Mucosa of rectum (tissue), 2 donors: ENCODE measurements at regions not wholly inside any gene's neighbourhood (a gene's known extent, or its start where the extent isn't known, plus 50 kb on each side); places are given as distances from the start of the nearest gene placed in this dataset.
A peak's percentile ranks its signal among the peaks of the same experiment; 100 is the strongest.

ENCODE experiments used
- H3K27ac ChIP-seq, 2 donors: one replicate each; pipeline ENCODE4 v1.7.0; 2013; ENCODE audit warnings: inconsistent platforms in 2 of 2, low read depth in 2 of 2, low read length in 2 of 2
- H3K27me3 ChIP-seq, 2 donors: one replicate each; pipeline ENCODE4 v1.7.0; 2013; ENCODE audit warnings: low read length in 2 of 2; ENCODE audit not compliant: control insufficient read depth in 2 of 2, insufficient read depth in 2 of 2
- H3K36me3 ChIP-seq, 2 donors: one replicate each; pipeline ENCODE4 v1.7.0; 2013; ENCODE audit warnings: low read length in 2 of 2; ENCODE audit not compliant: control insufficient read depth in 2 of 2, insufficient read depth in 2 of 2
- H3K4me1 ChIP-seq, 2 donors: one replicate each; pipeline ENCODE4 v1.7.0; 2013; ENCODE audit warnings: low read length in 2 of 2, mild to moderate bottlenecking in 1 of 2; ENCODE audit not compliant: control insufficient read depth in 2 of 2, insufficient read depth in 2 of 2
- H3K4me3 ChIP-seq, 2 donors: one replicate each; pipeline ENCODE4 v1.7.0; 2013; ENCODE audit warnings: low read length in 2 of 2
- H3K9ac ChIP-seq, 2 donors: one replicate each; pipeline ENCODE4 v1.7.0; 2013; ENCODE audit warnings: low read length in 2 of 2, low read depth in 1 of 2, mild to moderate bottlenecking in 1 of 2
- H3K9me3 ChIP-seq, 2 donors: one replicate each; pipeline ENCODE4 v1.7.0; 2013; ENCODE audit warnings: low read length in 2 of 2; ENCODE audit not compliant: control insufficient read depth in 2 of 2
- donor health status: healthy.
- donor health status: Normal muscosa, but diverticular disease.

DNA sequence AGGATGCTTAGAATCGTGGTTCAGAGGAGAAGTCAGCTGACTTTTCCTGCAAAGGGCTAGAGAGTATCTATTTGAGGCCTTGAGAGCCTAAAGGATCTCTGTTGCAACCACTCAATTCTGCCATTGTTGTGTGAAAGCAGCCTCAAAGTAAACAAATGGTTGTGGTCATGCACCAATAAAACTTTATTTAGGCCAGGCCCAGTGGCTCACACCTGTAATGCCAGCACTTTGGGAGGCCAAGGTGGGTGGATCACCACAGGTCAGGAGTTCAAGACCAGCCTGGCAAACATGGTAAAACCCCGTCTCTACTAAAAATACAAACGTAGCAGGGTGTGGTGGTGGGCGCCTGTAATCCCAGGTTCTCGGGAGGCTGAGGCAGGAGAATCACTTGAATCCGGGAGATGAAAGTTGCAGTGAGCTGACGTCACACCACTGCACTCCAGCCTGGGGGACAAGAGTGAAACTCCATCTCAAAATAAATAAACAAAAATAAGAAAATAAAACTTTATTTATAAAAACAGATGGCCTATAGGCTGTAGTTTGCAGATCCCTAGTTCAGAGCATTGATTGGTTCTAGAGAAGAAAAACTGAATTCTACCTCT, 135.9 kb upstream of the KLF4 start:
- Histone ChIP-seq H3K36me3 (no peaks in the 10 kb centered on the region), H3K27me3 (no peaks in the 10 kb centered on the region), H3K4me1 (peaks cover 21 to 31% of the 10 kb centered on the region in 2 donors), H3K27ac (no peak overlapping the region), H3K9me3 (no peaks in the 10 kb centered on the region), H3K4me3 (no peak overlapping the region), H3K9ac (no peak overlapping the region)

DNA sequence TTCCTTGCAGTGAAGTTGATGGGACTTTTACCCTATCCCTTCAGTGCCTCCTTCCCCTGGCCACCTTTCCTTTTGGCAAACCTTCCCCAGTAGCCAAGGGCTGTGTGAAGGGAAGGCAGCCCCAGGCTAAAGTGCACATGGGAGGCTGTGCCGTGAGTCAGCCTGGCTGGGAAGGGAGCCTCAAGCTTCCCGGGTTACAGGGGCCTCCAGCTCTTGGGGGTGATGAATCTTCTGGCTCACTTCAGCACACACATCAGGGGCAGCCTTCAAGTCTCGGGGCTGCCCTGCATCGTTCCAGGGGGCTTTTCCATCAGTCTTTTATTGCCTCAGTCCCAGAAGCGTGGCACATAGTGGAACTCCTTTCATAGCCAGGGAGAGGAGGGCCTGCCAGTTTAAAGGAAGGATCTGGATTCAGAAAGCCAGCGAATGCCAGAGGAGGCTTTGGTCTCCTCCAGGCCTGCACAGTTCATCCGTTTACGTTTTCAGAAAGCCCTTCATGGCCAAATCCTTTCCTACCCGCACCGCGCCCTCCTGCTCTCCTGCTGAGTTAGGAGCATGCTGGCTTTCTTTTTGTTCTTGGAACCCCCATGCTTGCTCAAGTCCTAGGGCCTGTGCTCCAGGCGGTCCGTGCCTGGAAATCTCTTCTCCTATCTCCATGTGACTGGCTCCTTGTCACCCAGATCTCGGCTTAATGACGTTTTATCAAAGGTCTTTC, 134.8 kb upstream of the KLF4 start:
- no peaks in the 10 kb centered on the region for H3K36me3 ChIP-seq
- no peak overlapping the region for H3K9ac ChIP-seq
- no peaks in the 10 kb centered on the region for H3K27me3 ChIP-seq
- H3K4me1 ChIP-seq: peaks cover 22 to 40% of the 10 kb centered on the region in 2 donors
- H3K27ac ChIP-seq: peak overlapping the region in 1 of 2 donors; percentile 4
- no peaks in the 10 kb centered on the region for H3K9me3 ChIP-seq
- H3K4me3 ChIP-seq: no peak overlapping the region

DNA sequence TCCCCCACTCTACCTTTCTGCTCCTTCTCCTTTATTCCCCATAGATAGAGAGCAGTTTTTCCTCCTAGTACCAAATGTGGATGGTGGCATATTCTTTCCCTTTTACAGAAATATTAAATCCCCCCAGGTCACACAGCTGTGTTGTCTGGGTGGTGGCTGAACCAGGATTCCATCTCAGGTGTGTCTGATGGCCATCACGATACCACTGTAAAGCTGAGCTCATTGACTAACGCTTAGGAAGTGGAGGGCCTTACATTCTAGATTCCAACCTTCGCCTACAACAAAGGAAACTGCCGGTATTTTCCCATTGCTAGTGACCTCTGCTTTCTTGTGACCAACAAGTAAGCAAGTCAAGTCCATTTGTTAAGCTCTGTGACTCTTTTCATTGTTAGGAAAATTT, 131.9 kb upstream of the KLF4 start:
- H3K27ac ChIP-seq: peak overlapping the region; percentile 75 to 79
- H3K9me3 ChIP-seq: no peaks in the 10 kb centered on the region
- H3K27me3 ChIP-seq: no peaks in the 10 kb centered on the region
- peaks cover 18 to 35% of the 10 kb centered on the region in 2 donors for H3K4me1 ChIP-seq
- H3K4me3 ChIP-seq: peak overlapping the region in 1 of 2 donors; percentile 41
- H3K36me3 ChIP-seq: no peaks in the 10 kb centered on the region
- peak overlapping the region; percentile 32 to 41 for H3K9ac ChIP-seq

GRCh38 chr9:107620801-107621200, 131.2 kb upstream of the KLF4 start:
- peak overlapping the region in 1 of 2 donors; percentile 32 for H3K9ac ChIP-seq
- H3K27me3 ChIP-seq: no peaks in the 10 kb centered on the region
- peak overlapping the region in 1 of 2 donors; percentile 41 for H3K4me3 ChIP-seq
- H3K9me3 ChIP-seq: no peaks in the 10 kb centered on the region
- H3K27ac ChIP-seq: peak overlapping the region; percentile 75 to 79
- H3K36me3 ChIP-seq: no peaks in the 10 kb centered on the region
- peaks cover 16 to 36% of the 10 kb centered on the region in 2 donors for H3K4me1 ChIP-seq

DNA sequence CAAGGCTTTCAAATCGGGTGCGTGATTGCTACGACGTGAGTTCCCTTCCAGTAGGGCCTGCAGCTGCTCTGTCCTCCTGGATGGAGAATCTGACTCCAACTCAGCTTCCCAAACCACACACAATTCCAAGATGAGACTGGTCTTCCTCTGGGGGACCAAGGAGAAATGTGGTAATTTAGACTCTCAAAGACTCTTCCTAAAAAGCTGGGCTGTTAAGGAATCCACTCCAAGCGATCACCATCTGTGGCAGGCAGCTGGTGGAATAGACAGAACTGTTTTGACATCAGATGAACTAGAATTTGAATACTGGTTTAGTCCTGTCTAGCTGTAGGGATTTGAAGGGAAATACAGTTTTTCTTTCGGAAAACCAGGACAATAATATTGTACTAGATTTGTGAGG, 130.7 kb upstream of the KLF4 start:
- Histone ChIP-seq H3K4me3 (no peak overlapping the region), H3K9ac (no peak overlapping the region), H3K27ac (peak overlapping the region; percentile 75 to 79), H3K9me3 (no peaks in the 10 kb centered on the region), H3K36me3 (no peaks in the 10 kb centered on the region), H3K27me3 (no peaks in the 10 kb centered on the region), H3K4me1 (peaks cover 20 to 41% of the 10 kb centered on the region in 2 donors)

DNA sequence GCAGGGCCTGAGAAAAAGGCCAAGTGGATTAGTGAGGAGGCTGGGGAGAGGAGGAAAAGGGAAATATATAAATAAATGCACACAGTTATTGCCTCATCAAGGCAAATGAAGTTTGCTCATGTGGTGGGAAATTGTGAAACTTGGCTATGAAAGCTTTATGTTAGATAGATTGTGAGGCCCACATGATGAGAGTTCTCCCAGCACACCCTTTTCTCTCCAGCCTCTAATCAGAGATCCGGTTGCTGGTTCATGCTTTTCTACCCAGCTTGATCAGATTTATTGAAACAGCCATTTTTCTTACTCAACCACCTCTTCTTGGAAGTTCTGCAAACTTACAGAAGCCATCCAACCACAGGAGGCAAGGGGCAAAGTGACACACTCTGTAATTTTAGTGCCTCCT, 125.8 kb upstream of the KLF4 start:
- H3K27ac ChIP-seq: peak overlapping the region; percentile 87
- no peaks in the 10 kb centered on the region for H3K9me3 ChIP-seq

GRCh38 chr9:107614765-107615164, 125.2 kb upstream of the KLF4 start:
- peak overlapping the region in 1 of 2 donors; percentile 28 for H3K4me3 ChIP-seq
- H3K9ac ChIP-seq: peak overlapping the region in 1 of 2 donors; percentile 59
- peaks cover 21 to 41% of the 10 kb centered on the region in 2 donors for H3K4me1 ChIP-seq
- no peaks in the 10 kb centered on the region for H3K36me3 ChIP-seq
- no peaks in the 10 kb centered on the region for H3K9me3 ChIP-seq
- H3K27ac ChIP-seq: peak overlapping the region; percentile 87
- H3K27me3 ChIP-seq: no peaks in the 10 kb centered on the region

More for the DNA sequence above, 125.8 kb upstream of the KLF4 start:
- no peaks in the 10 kb centered on the region for H3K36me3 ChIP-seq
- H3K27me3 ChIP-seq: no peaks in the 10 kb centered on the region
- peak overlapping the region in 1 of 2 donors; percentile 28 for H3K4me3 ChIP-seq
- H3K9ac ChIP-seq: peak overlapping the region in 1 of 2 donors; percentile 59
- peaks cover 21 to 46% of the 10 kb centered on the region in 2 donors for H3K4me1 ChIP-seq

- H3K4me3 ChIP-seq: peak overlapping the region; percentile 15 to 41
- H3K27ac ChIP-seq: peak overlapping the region; percentile 87
- no peaks in the 10 kb centered on the region for H3K36me3 ChIP-seq
- peaks cover 19 to 38% of the 10 kb centered on the region in 2 donors for H3K4me1 ChIP-seq
- H3K9me3 ChIP-seq: no peaks in the 10 kb centered on the region
- peak overlapping the region in 1 of 2 donors; percentile 17 for H3K9ac ChIP-seq
- no peaks in the 10 kb centered on the region for H3K27me3 ChIP-seq
Measured at GRCh38 chr9:107613321-107613720, 123.8 kb upstream of the KLF4 start.

- peaks cover 21 to 40% of the 10 kb centered on the region in 2 donors for H3K4me1 ChIP-seq
- no peak overlapping the region for H3K27ac ChIP-seq
- no peak overlapping the region for H3K4me3 ChIP-seq
- H3K9ac ChIP-seq: no peak overlapping the region
- no peaks in the 10 kb centered on the region for H3K27me3 ChIP-seq
- no peaks in the 10 kb centered on the region for H3K9me3 ChIP-seq
- no peaks in the 10 kb centered on the region for H3K36me3 ChIP-seq
Measured at GRCh38 chr9:107612136-107612535, 122.6 kb upstream of the KLF4 start.

DNA sequence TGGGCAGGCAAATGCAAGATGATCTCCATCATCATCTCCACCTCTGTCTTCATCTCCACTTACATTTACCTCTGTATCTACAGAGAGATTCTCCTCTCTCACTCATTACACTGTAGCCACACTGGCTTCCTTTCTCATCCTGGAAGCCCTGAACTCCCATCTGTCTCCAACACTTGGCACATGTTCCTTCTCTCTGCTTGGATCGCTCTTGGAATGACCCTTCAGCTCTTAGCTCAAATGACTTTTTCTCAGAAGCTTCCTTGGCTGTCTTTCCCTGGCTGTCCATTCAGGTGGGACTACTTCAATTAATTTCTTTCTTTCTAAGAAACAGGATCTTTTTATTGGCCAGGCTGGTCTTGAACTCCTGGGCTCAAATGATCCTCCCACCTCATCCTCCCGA, 120.0 kb upstream of the KLF4 start:
- H3K4me1 ChIP-seq: peaks cover 23 to 44% of the 10 kb centered on the region in 2 donors
- no peak overlapping the region for H3K9ac ChIP-seq
- no peaks in the 10 kb centered on the region for H3K27me3 ChIP-seq
- no peak overlapping the region for H3K27ac ChIP-seq
- H3K36me3 ChIP-seq: no peaks in the 10 kb centered on the region
- H3K9me3 ChIP-seq: no peaks in the 10 kb centered on the region
- no peak overlapping the region for H3K4me3 ChIP-seq
